ENCODE measurements at regions not wholly inside any gene's neighbourhood (a gene's known extent, or its start where the extent isn't known, plus 50 kb on each side); places are given as distances from the start of the nearest gene placed in this dataset.

DNA sequence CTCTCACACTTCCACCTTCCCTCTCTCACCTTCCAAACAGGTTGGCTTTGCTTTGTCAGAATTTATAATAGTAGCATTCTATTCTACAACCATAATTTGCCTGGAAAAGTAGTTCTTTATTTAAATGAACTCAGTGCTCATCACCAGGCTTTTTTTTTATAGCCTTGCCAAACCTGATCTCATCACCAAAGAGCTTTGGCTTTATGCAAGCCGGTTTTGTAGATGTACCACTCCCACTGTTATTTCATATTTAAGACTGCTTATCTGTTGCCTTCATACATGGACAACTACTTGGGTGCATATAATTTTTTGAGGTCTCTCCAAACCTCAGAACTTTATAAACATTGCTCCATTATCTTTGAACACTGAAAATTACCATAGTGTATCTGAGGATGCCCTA lies 246.1 kb upstream of the PPP2R3A start:
- TF ChIP-seq, protein P1, sequence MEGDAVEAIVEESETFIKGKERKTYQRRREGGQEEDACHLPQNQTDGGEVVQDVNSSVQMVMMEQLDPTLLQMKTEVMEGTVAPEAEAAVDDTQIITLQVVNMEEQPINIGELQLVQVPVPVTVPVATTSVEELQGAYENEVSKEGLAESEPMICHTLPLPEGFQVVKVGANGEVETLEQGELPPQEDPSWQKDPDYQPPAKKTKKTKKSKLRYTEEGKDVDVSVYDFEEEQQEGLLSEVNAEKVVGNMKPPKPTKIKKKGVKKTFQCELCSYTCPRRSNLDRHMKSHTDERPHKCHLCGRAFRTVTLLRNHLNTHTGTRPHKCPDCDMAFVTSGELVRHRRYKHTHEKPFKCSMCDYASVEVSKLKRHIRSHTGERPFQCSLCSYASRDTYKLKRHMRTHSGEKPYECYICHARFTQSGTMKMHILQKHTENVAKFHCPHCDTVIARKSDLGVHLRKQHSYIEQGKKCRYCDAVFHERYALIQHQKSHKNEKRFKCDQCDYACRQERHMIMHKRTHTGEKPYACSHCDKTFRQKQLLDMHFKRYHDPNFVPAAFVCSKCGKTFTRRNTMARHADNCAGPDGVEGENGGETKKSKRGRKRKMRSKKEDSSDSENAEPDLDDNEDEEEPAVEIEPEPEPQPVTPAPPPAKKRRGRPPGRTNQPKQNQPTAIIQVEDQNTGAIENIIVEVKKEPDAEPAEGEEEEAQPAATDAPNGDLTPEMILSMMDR (IDR thresholded peaks at IDR 0.05): no peak
- no peak for TF ChIP-seq POLR2A (IDR thresholded peaks at IDR 0.05)
